HG03060 (cell line): ENCODE measurements at regions not wholly inside any gene's neighbourhood (a gene's known extent, or its start where the extent isn't known, plus 50 kb on each side); places are given as distances from the start of the nearest gene placed in this dataset.
"Not testable (repeated sequence)": the region's sequence is repeated elsewhere in the genome, so short reads cannot be mapped to it uniquely, and the experiment has no call there.

ENCODE experiments used
- ATAC-seq: cut with Tn5 transposase; IDR thresholded peaks from one replicate; pipeline ENCODE4 v1.9.1; 2021; ENCODE audit warnings: low read depth, moderate number of reproducible peaks; ENCODE audit not compliant: unreplicated experiment

DNA sequence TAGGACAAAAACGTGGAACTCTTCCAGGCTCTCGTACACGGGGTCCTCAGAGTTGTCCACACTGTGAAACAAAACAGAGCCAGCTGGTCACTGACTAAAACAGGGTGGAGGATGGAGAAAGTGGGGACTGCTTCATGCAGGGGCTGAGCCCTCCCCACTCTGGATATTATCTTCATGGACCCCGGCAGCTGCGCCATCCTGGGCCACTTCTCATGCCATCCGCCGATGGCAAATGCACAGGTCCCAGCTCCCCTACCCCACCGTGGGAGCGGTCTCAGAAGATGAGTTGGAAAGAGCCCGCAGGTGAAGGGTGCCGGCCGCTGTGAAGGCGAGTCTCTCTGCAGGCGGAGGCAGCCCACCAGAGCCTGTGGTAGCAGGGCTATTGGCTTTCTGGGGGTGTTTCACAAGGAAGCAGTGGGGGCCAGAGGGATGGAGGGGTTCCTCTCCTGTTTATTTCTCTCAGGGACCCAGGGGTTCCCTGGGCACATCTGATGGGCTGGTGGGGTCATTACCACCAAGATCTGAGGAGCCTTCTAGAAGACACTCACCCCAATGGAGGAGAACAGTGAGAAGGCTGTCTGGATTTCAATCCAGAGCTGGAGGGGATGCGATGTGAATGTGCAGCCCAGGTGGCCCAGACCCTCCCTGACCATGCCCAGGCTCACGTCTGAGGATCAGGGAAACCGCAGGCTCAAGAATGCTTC, 177.3 kb downstream of the KLF13 start:
- ATAC-seq: no peak

DNA sequence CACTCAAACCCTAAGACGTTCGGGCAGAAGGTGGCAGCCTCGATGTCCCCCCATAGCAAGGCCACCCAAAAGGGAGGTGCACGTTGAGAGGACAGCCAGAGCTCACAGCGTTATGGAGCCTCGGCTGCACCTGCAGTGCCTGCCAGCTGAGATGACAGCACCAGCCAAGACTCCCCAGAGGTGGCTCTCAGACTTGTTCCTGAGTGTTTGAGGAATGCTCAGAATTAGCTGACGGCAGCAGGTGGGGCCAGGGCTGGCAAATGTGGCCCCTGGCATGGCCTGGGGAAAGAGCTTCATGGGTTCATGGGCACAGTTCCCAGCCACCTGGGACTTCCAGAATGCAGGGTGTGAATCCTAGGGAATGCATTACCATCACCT, 177.8 kb downstream of the KLF13 start:
- no peak for ATAC-seq

DNA sequence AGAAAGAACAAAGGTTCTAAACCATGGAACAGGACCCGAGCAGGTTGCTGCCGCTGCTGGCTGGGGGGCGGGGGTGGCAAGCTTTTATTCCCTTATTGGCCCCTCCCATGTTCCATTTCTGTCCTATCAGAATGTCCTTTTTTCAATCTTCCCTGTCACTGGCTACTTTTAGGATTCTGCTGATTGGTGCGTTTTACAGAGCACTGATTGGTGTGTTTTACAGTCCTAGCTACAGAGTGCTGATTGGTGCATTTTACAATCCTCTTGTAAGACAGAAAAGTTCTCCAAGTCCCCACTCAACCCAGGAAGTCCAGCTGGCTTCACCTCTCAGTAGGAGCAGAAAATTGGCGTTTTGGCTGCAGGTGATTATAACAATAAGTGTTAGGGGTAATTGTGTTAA, 180.9 kb downstream of the KLF13 start:
- not testable (repeated sequence) for ATAC-seq

DNA sequence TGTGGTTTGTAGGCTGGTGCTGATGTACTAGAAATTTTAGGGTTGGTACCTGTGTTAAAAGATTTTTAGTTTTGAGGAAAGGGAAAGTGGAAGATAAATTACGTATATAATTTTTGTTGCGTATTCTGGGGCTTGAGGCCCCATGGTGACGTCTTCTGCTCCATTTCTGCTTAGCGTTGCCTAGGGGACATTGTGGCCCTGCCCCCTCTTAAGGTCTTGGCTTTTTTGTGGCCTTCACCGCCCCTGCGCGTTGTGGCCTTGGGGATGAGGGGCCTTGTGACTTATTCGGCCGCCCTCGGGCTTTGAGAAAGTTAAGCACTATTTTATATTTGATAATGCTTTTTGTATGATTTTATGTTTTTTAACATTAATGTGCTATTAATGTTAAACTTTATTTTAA, 182.0 kb downstream of the KLF13 start:
- no peak for ATAC-seq

DNA sequence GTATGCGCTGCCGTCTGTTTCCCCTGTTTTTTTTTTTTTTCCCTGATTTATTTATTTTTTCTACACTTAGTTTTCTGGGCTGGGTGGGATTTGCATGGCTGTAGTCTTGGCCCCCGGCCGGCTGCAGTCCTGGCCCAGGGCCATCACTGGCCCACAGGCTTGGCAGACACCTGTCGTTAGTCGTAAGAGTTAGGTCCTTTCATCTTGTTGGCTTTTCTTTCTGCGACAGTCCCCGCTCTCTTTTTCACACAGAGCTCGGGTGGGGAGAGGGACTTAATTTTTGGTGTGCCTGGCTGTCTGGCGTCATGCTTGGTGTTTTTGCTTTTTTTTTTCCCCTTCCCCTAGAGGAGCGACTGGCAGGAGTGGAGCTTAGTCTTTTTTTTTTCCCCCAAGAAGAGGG, 183.4 kb downstream of the KLF13 start:
- no peak for ATAC-seq

DNA sequence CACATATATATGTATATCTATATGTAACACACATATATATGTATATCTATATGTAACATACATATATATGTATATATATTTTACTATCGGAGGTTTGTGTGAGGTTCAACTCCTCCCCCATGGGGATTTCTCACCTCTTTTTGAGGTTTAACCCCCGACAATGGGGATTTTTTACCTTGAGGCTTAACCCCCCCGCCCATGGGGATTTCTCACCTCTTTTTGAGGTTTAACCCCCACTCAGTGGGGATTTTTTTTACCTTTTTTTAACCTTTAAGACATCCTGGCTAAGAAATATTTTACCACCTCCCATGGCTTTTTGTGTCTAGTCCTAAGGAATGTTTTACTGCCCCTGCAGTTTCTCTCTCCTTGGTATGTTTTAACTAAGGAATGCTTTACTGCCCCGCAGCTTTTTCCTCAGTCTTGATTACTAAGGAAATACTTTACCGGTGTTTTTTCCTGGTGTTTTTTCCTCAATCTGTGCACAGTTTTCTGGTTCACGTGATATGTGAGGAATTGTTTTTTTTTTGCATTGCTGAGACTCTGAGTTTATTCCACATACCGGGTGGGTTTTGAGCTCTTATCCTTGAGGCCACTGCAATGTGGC, 185.2 kb downstream of the KLF13 start:
- no peak for ATAC-seq

DNA sequence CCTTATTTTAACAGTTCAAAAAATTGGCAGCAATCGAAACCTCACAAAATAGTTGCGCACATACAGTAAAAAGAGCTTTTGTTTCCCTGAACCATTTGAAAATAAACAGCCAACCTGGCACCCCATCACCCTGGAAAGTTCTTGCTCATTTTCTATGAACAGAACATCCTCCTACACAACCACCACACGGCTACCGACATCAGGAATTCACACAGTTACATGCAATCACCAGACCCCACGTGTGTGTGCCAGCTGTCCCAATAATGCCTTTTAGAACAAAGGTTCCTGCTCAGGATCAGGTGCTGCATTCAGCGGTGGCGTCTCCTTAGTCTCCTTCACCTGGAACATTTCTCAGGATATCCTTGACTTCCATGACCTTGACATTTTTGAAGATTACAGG, 186.5 kb downstream of the KLF13 start:
- no peak for ATAC-seq

DNA sequence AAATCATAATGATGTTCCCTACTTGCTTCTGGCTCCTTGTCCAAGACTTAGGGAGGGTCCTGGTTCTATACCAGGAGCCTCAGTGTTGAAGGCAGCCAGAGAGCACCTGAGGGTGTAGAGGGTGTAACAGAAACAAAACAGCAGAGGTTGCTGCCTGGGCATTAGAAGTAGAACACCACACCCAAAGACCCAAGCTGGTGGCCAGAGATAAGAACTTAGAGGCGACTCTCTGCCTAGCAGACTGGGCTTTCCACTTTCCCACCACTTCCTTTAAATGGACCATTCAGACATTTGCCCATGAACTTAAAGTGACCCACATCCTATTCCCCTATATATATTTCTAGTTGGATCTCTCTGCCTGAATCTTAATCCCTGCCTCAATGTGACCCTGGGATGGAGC, 189.8 kb downstream of the KLF13 start:
- ATAC-seq: no peak

DNA sequence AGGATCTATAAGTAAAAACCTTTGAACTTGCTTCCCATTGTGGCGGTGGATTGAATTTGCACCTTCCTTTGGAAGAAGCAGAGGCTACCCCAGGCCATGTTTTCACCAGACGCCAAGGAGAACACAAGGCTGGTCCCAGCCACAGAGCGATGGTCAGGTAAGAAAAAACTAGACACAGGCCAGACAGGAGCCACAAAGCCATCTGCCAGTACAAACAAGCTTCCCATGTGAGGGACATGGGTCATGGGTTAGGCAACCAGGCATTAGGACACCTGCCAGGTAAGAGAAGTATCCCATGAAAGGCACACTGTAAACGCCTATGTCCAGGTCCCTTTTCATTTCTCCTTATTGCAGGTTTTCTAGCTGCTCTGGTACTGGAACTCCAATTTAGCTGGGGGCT, 190.2 kb downstream of the KLF13 start:
- no peak for ATAC-seq

DNA sequence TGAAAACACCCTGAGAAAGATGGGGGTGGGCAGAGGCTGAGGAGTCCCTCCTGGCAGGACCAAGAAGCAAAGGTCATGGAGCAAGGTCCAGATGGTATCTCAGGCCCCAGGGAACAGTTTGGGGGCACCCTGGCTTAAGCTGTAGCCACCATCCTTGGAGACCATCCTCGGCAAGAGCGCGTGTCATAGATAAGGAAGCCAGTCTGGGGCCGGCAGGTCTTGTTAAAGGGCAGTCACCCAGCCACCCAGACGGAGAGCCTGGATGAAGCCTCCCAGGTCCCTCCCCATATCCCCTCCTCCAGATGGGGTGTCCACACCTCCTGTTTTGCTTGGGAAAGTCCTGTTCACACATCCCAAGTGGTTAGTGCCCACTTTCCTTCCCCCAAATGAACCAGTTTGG, 191.1 kb downstream of the KLF13 start:
- no peak for ATAC-seq

DNA sequence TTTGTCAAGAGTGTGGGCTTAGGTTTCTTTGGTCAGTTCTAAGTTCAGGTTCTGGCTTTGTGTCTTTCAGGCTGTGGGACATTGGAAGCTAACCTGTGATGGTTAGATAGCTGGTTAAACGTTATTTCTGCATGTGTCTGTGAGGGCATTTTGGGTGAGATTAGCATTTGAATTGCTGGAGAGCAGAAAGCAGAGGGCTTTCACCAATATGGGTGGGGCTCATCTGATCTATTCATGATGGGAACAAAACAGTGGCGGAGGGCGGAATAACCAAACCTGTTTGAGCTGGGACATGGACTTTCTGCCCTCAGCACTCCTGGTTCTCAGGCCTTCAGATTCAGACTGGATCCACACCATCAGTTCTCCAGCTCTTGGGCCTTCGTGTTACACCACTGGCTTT, 195.4 kb downstream of the KLF13 start:
- ATAC-seq: no peak

DNA sequence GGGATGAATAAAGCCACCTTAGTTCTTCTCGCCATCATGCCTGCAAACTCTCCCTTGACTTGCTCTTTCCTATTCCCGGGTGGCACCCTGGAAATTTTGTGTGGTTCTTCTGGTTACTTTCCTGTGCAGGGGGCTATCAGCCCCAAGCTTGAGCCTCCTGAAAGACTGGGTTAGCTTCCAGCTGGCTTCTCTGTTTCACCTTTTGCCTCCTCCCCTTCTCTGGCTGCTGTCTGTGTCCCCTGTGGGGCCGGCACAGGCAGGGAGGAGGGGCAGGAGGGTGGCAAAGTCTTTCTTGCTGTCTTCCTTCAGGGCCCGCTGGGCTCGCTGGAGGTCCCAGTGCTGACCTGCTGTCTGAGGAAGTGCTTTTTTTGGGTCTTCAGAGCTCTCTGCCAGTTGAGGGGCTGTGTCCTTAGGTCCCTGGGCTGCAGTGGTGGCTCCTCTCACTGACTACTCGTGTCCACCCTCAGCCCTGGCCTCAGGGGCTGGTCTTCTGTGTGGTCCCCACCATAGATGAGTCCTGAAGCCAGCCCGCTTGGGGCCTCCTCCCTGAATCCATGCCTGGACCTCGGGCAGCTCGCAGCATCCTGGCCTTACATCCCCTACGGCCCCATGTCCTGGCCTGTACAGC, 196.5 kb downstream of the KLF13 start:
- ATAC-seq: no peak

DNA sequence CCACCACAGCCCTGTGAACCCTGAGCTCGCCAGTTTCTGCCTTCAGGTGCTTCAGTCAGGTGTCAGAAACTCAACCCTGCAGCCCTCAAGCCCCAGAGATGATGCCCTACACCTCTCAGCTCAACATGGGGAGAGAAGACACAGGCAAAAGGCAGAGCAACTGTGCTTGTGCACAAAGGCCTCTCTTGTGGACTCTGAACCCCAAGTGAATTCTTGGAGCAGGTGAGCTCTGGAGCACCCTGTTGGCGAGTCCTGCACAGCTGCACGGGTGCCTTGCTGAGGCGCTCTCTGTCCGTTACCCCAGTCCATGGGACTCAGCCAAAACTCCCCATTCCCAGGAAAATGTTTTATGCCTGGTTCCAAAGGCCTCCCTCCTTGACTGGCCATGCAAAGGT, 197.0 kb downstream of the KLF13 start:
- ATAC-seq: no peak

DNA sequence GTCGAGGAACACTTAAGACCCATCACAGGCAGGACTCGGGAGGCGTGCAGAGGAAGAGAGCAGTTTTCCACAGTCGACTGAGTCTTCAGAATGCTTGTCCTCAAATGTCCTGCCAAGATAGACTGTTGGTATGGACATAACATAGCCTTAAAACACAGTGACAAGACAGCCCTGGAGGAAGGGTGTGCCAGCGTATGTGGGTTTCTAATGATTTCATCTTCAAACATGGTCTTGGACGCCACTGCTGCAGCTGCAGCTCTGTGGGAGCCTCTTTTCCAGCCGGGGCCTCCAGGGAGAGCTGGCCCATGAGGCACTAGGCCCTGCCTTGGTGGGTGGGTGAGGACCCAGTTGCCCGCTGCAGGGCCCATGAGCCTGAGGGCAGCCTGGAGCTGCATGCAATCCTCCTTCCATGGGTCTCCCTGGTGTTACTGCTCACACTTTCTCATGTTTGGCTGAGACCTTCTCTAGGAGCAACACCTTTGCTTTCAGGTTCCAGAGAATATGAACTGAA, 198.6 kb downstream of the KLF13 start:
- no peak for ATAC-seq

DNA sequence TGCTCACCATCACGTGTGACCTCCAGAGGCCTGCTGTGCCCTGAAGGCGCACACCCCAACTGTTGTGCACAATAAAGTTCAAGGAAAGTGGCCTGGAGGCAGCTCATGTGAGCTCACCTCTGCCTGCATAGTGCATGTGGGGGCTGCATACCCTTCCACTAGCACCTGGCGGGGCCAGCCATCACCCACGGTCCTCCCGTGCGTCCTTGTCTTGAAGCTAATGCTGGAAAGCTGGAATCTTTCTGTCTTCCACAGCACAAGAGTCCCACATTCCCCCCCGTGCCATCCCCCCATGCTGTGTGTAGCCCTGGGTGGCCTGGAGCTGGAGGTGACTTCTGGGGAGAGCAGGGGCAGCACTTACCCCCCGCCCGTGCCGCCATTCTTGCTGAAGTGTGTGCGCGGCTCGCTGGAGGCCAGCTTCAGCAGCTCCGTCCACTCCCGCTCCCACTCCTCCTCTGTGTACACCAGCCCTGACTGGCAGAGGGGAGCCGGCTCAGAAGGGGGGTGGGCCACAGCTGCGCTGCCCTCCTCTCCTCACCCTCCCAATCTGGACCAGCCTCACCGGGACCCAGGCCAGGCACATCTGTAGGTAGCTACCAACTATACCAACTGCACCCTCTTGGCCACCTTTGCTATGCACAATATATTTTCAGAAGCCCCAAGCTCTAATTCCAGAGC, 199.5 kb downstream of the KLF13 start:
- ATAC-seq: no peak

DNA sequence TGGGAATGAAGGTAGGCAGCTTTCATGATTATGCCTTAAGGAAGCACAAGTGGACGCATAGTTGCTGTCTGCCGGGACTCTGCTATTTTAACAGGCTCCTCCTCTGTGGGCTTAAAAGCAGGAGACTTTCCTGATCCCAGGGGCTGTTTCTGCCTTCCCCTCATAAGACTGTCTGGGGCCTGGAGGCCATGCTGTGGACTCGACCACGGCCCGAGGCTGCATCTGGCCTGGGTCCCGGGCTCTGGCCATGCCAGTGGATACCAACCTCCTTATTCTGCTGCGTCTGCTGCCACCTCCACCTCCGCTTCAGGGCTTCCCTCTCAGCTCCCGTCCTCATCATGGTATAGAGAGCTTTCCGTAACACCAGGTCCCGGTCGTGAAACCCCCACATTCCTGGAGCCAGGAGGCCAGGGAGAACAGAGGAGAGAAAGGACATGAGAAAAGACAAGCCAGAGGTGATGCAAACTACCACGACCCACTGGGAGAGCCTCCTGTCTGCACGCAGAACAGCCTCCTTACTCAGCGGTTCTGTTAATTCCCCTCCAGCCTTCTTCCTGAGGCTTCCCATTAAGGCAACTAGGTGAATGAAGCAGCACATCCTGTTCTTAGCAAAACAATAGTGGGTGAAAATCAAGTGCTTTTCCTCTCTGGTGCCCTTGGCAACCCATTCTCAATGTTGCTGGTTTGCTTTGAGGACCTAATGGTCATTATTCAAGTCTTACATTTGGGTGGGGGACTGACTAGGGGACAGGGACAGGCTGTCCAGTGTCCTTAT, 200.5 kb downstream of the KLF13 start:
- no peak for ATAC-seq

DNA sequence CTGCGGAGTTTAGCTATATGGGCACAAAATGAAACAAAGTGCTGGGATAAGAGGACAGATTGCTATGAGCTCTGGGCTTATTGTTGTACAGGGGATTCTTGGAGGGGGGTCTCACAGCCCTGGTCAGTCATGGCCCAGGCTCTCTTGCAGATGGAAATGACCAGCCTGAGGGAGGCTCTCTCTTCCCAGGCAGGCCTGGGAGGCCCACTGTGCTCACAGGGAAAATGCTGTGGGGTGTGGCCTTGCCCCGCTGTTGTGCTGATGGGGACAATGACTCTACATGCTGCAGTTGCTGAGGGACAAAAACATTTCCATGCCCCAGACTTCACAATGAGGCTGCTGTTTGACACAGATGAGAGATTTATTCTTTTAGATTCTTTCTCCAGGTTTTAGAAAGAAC, 202.2 kb downstream of the KLF13 start:
- no peak for ATAC-seq

DNA sequence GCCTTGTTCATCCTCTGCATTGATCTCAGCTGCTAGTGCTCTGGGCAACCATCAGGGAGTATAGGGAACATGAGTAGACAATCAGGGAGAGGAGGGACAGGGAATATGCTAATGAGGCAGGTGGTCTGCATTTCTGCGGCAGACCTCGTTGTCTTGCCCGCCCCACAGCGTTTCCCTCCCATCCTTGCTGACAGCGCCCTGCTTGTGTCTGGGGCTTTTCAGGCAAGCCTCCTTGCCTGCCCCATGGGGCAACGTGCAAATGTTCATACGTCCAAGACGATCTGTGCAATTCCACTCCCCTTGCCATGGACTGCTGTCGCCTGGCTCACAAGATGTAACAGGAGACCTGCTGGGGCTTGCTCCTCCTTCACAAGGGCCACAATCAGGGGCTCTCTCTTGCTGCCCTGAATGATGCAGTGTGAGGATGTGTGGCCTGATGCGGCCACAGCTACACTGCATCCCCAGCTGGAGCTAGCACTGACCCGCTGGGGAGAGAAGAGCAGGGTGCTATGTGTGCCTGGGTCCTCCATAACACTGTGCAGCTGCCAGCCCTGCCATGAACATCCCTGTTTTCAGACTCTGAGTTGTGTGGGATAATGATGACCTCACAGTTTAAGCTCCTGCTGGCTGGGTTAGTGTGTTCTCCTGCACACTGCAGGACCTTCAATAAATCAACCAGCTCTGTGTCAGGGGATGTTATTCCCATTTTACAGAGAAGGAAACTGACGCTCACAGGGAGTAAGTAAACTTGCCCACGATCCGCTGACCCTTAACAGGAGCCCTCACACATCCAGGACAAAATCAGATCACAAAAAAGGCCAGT, 211.3 kb downstream of the KLF13 start:
- ATAC-seq: no peak

DNA sequence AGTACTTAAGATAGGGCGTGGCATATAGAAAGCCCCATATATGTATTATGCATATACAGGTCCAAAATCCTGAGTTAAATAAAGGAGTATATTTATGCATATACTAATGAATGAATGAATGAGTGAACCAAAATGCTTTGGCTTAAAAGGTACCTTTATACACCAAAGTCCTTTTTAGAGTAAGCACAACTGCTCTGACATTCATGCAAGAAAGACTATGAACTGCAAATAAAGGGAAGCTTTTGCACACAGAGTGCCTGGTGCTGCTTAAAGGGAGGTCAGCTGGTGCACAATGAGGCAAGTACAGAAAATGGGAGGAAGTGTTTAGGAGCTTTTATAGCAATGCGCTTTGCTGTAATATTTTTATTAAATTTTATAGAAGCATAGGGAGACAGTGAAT, 214.0 kb downstream of the KLF13 start:
- ATAC-seq: no peak

DNA sequence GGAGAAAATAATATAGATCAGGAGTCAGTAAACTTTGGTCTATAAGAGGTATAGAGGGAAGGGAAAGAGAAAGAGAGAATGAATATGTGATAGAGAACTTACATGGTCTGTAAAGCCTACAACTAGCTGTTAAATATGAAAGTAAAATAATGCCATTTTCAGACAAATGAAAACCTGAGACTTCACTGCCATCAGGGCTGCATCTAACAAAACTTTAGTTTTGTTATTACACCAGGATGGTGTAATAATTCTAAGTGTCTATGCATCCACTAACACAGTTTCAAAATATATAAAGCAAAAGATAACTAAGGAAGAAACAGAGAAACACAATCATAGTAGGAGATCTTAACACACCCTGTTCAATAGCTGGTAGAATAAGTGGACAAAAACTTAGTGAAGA, 217.7 kb downstream of the KLF13 start:
- ATAC-seq: no peak
